ENCODE measurements at regions not wholly inside any gene's neighbourhood (a gene's known extent, or its start where the extent isn't known, plus 50 kb on each side); places are given as distances from the start of the nearest gene placed in this dataset.
A peak's percentile ranks its signal among the peaks of the same experiment; 100 is the strongest.

DNA sequence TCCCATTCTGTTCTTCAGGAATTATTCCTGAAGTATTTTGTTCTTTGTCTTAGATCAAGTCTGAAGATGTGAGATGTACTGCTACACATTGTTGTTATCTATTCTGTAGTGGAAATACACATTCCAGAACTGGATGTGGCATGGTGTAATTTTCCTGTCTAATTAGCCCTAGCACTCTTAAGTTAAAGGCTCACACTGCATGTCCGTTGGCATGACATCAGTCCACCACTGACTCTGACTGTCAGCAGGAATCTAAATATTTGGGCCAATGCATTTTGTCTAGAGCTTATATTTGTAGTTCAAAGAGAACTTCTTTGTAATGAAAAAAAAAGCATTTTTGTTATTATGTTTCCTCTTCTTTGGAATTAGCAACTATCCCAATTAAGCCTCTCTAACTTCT lies 201.0 kb downstream of the S1PR1 start:
- Histone ChIP-seq H3K27me3 (peaks cover 3% of the 10 kb centered on the region), H3K9me2 (replicated peaks; ENCODE audit: insufficient read depth) (no peaks in the 10 kb centered on the region), H3K27ac (no peak overlapping the region), H3K4me2 (no peak overlapping the region), H3K4me1 (ENCODE audit: insufficient read depth) (no peaks in the 10 kb centered on the region), H4K20me1 (ENCODE audit: insufficient read depth, poor library complexity, severe bottlenecking) (no peaks in the 10 kb centered on the region), H3K4me3 (no peak overlapping the region), H3K79me2 (no peaks in the 10 kb centered on the region), H3K36me3 (replicated peaks; ENCODE audit: insufficient read depth, low read depth) (no peaks in the 10 kb centered on the region), H2AFZ (no peak overlapping the region), H3K9me3 (ENCODE audit: low read depth) (no peaks in the 10 kb centered on the region)
- WGBS (ENCODE audit: low lambda C conversion rate, missing lambda C conversion rate), result 67% methylated on average over 1 of the region's 1 CpG
- DNase-seq (ENCODE audit: low spot score), result no peak
- TF ChIP-seq EZH2phosphoT487 (IDR thresholded peaks at IDR 0.05; ENCODE audit: low read depth, severe bottlenecking, unreplicated experiment) (no peak), EZH2 (IDR thresholded peaks at IDR 0.05; ENCODE audit: borderline replicate concordance) (no peak), CTCF (IDR thresholded peaks at IDR 0.05; ENCODE audit: poor library complexity) (no peak)

GRCh38 chr1:101438359-101438758 lies 201.5 kb downstream of the S1PR1 start:
- H3K4me2 ChIP-seq, result no peak overlapping the region
- no peak overlapping the region for H3K27ac ChIP-seq
- 50% methylated on average over 3 of the region's 3 CpGs for WGBS (ENCODE audit: low lambda C conversion rate, missing lambda C conversion rate)
- H3K9me2 ChIP-seq (replicated peaks; ENCODE audit: insufficient read depth), result no peaks in the 10 kb centered on the region
- no peak overlapping the region for H2AFZ ChIP-seq
- H3K4me3 ChIP-seq, result no peak overlapping the region
- DNase-seq (ENCODE audit: low spot score), result peak; percentile 11
- H3K9me3 ChIP-seq (ENCODE audit: low read depth), result no peaks in the 10 kb centered on the region
- H4K20me1 ChIP-seq (ENCODE audit: insufficient read depth, poor library complexity, severe bottlenecking), result no peaks in the 10 kb centered on the region
- no peaks in the 10 kb centered on the region for H3K4me1 ChIP-seq (ENCODE audit: insufficient read depth)
- no peaks in the 10 kb centered on the region for H3K36me3 ChIP-seq (replicated peaks; ENCODE audit: insufficient read depth, low read depth)
- no peaks in the 10 kb centered on the region for H3K79me2 ChIP-seq
- H3K27me3 ChIP-seq, result peaks cover 3% of the 10 kb centered on the region
- TF ChIP-seq CTCF (IDR thresholded peaks at IDR 0.05; ENCODE audit: poor library complexity) (peak; percentile 35), EZH2 (IDR thresholded peaks at IDR 0.05; ENCODE audit: borderline replicate concordance) (no peak)

DNA sequence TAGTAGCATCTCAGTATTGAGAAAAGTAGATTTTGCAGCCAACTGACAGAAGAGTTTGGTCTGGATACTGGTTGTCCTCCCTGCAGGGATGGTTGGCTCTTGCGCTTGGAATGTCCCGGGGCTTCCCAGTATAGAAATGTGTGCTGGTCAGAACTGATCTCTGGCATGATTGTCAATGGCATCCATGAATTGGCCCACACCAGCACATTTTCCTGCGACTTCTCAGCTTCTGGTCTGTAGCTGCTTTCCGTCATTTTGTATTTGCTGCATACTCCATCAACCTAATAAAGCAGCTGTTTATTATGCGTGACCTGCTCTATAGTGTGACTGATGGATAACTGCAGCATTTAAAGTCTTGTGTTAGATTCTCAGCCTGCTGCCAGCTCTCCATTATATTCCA lies 203.7 kb downstream of the S1PR1 start:
- no peak for DNase-seq (ENCODE audit: low spot score)
- Histone ChIP-seq H3K27ac (no peak overlapping the region), H3K79me2 (no peaks in the 10 kb centered on the region), H3K4me2 (no peak overlapping the region), H3K9me2 (replicated peaks; ENCODE audit: insufficient read depth) (no peaks in the 10 kb centered on the region), H3K9me3 (ENCODE audit: low read depth) (no peaks in the 10 kb centered on the region), H3K27me3 (peaks cover 3% of the 10 kb centered on the region), H4K20me1 (ENCODE audit: insufficient read depth, poor library complexity, severe bottlenecking) (no peaks in the 10 kb centered on the region), H3K4me1 (ENCODE audit: insufficient read depth) (no peaks in the 10 kb centered on the region), H2AFZ (no peak overlapping the region), H3K4me3 (no peak overlapping the region), H3K36me3 (replicated peaks; ENCODE audit: insufficient read depth, low read depth) (no peaks in the 10 kb centered on the region)
- no peak for TF ChIP-seq EZH2phosphoT487 (IDR thresholded peaks at IDR 0.05; ENCODE audit: low read depth, severe bottlenecking, unreplicated experiment)
- TF ChIP-seq CTCF (IDR thresholded peaks at IDR 0.05; ENCODE audit: poor library complexity), result no peak
- TF ChIP-seq EZH2 (IDR thresholded peaks at IDR 0.05; ENCODE audit: borderline replicate concordance), result no peak
- WGBS (ENCODE audit: low lambda C conversion rate, missing lambda C conversion rate), result 80% methylated on average over 5 of the region's 5 CpGs

DNA sequence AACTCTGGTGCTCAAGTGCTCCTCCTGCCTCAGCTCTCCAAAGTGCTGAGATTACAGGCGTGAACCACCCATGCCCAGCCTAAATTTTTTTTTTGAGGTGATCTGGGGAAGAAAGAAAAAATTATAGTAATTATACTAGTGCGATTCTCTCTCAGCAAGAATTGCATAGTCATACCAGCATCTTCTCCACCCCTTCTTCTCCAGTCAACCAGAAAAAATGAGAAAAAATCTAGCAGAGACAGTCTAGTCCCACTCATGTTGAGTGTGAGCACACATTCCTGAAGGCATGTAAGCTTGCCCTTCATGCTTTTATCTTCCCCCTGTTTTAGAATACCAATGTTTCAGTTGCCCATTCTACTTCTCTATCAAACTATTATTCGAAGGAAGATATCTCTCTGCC lies 207.6 kb downstream of the S1PR1 start:
- 91% methylated on average over 3 of the region's 3 CpGs for WGBS (ENCODE audit: low lambda C conversion rate, missing lambda C conversion rate)
- DNase-seq (ENCODE audit: low spot score), result no peak
- no peaks in the 10 kb centered on the region for H3K9me2 ChIP-seq (replicated peaks; ENCODE audit: insufficient read depth)
- no peaks in the 10 kb centered on the region for H3K9me3 ChIP-seq (ENCODE audit: low read depth)
- no peaks in the 10 kb centered on the region for H3K79me2 ChIP-seq
- no peaks in the 10 kb centered on the region for H3K4me1 ChIP-seq (ENCODE audit: insufficient read depth)
- no peaks in the 10 kb centered on the region for H4K20me1 ChIP-seq (ENCODE audit: insufficient read depth, poor library complexity, severe bottlenecking)
- no peak overlapping the region for H2AFZ ChIP-seq
- no peak for TF ChIP-seq EZH2 (IDR thresholded peaks at IDR 0.05; ENCODE audit: borderline replicate concordance)
- no peak for TF ChIP-seq CTCF (IDR thresholded peaks at IDR 0.05; ENCODE audit: poor library complexity)
- TF ChIP-seq EZH2phosphoT487 (IDR thresholded peaks at IDR 0.05; ENCODE audit: low read depth, severe bottlenecking, unreplicated experiment), result no peak
- H3K4me2 ChIP-seq, result no peak overlapping the region
- no peak overlapping the region for H3K27ac ChIP-seq
- no peaks in the 10 kb centered on the region for H3K36me3 ChIP-seq (replicated peaks; ENCODE audit: insufficient read depth, low read depth)
- H3K4me3 ChIP-seq, result no peak overlapping the region
- H3K27me3 ChIP-seq, result peaks cover 3% of the 10 kb centered on the region
